CD14-positive monocyte (primary cell): ENCODE measurements at regions not wholly inside any gene's neighbourhood (a gene's known extent, or its start where the extent isn't known, plus 50 kb on each side); places are given as distances from the start of the nearest gene placed in this dataset.

Experiments used
- DNase-seq, 3 donors: peaks; one replicate each; pipeline ENCODE4 v3.0.0-alpha.2; 2011 to 2022
- H2AFZ ChIP-seq: 2 replicates; pipeline ENCODE4 v1.6.0; 2012; ENCODE audit warnings: mild to moderate bottlenecking, low read depth, low read length, inconsistent platforms; ENCODE audit not compliant: insufficient read depth, poor library complexity, severe bottlenecking
- H3K27ac ChIP-seq, 2 donors: 1 replicate in 1 of 2; 2 replicates in 1 of 2; pipeline ENCODE4 v1.5.1; 2012 to 2013; ENCODE audit warnings: low read length in 2 of 2, control low read depth in 1 of 2, inconsistent platforms in 1 of 2, low read depth in 1 of 2, mild to moderate bottlenecking in 1 of 2
- H3K27me3 ChIP-seq, 2 donors: one replicate each; pipeline versions ENCODE4 v1.6.0 to v1.6.1; 2011 to 2013; ENCODE audit warnings: low read length in 2 of 2; ENCODE audit not compliant: control insufficient read depth in 2 of 2, insufficient read depth in 2 of 2
- H3K36me3 ChIP-seq, 2 donors: replicated peaks in 1 of 2; 1 replicate in 1 of 2; 2 replicates in 1 of 2; pipeline versions ENCODE4 v1.5.1 to v1.6.1; 2012 to 2013; ENCODE audit warnings: low read length in 2 of 2, control low read depth in 1 of 2, inconsistent platforms in 1 of 2, mild to moderate bottlenecking in 1 of 2; ENCODE audit not compliant: insufficient read depth in 2 of 2, control insufficient read depth in 1 of 2
- H3K4me1 ChIP-seq, 2 donors: 1 replicate in 1 of 2; 2 replicates in 1 of 2; pipeline versions ENCODE4 v1.5.1 to v1.6.1; 2012 to 2013; ENCODE audit warnings: low read length in 2 of 2, control low read depth in 1 of 2, inconsistent platforms in 1 of 2, mild to moderate bottlenecking in 1 of 2, moderate library complexity in 1 of 2; ENCODE audit not compliant: insufficient read depth in 2 of 2, control insufficient read depth in 1 of 2
- H3K4me2 ChIP-seq: replicated peaks from 2 replicates; pipeline ENCODE3; 2012; ENCODE audit warnings: low read length, moderate library complexity, mild to moderate bottlenecking; ENCODE audit not compliant: poor library complexity, severe bottlenecking; ENCODE audit errors: extremely low read depth
- H3K4me3 ChIP-seq, 3 experiments: fragments of 200-600 bp in 1 of 3; sonication (generic) in 1 of 3; replicated peaks in 1 of 3; 1 replicate in 2 of 3; 2 replicates in 1 of 3; pipeline ENCODE4 v1.5.1; 2011 to 2013; ENCODE audit warnings: low read length in 3 of 3, mild to moderate bottlenecking in 3 of 3, control low read depth in 2 of 3, low read depth in 2 of 3, inconsistent platforms in 1 of 3, moderate library complexity in 1 of 3
- H3K79me2 ChIP-seq: 2 replicates; pipeline ENCODE4 v1.6.0; 2012; ENCODE audit warnings: mild to moderate bottlenecking, control low read depth, inconsistent platforms, low read length, moderate library complexity; ENCODE audit not compliant: insufficient read depth
- H3K9ac ChIP-seq: 2 replicates; pipeline ENCODE4 v1.6.0; 2017; ENCODE audit warnings: low read length, mild to moderate bottlenecking; ENCODE audit not compliant: insufficient read depth, poor library complexity, severe bottlenecking
- H3K9me3 ChIP-seq, 2 donors: replicated peaks in 1 of 2; 1 replicate in 1 of 2; 2 replicates in 1 of 2; pipeline versions ENCODE4 v1.5.1 to v1.6.1; 2012 to 2013; ENCODE audit warnings: low read length in 2 of 2, control low read depth in 1 of 2; ENCODE audit not compliant: control insufficient read depth in 1 of 2, insufficient read depth in 1 of 2
- H4K20me1 ChIP-seq: 2 replicates; pipeline ENCODE4 v1.6.0; 2012; ENCODE audit warnings: mild to moderate bottlenecking, low read length, control low read depth, moderate library complexity; ENCODE audit not compliant: insufficient read depth
- H3K27ac Mint-ChIP-seq, 7 donors: one replicate each; pipeline ENCODE4 v1.8.0; 2020; ENCODE audit warnings: mild to moderate bottlenecking in 7 of 7, mixed read lengths in 7 of 7, moderate library complexity in 6 of 7, inconsistent platforms in 2 of 7
- H3K27me3 Mint-ChIP-seq, 3 donors: one replicate each; pipeline ENCODE4 v1.8.0; 2021 to 2022; ENCODE audit warnings: low read depth in 3 of 3, mild to moderate bottlenecking in 3 of 3, mixed read lengths in 3 of 3, moderate library complexity in 3 of 3, inconsistent platforms in 1 of 3
- H3K36me3 Mint-ChIP-seq, 2 donors: one replicate each; pipeline ENCODE4 v1.8.0; 2020; ENCODE audit warnings: mixed read lengths in 2 of 2, inconsistent platforms in 1 of 2, mild to moderate bottlenecking in 1 of 2
- H3K4me1 Mint-ChIP-seq: one replicate; pipeline ENCODE4 v1.8.0; 2020; ENCODE audit warnings: mild to moderate bottlenecking, mixed read lengths
- H3K4me3 Mint-ChIP-seq, 2 donors: one replicate each; pipeline ENCODE4 v1.8.0; 2020; ENCODE audit warnings: mild to moderate bottlenecking in 2 of 2, mixed read lengths in 2 of 2, moderate library complexity in 1 of 2
- H3K9me3 Mint-ChIP-seq, 7 donors: one replicate each; pipeline ENCODE4 v1.8.0; 2020 to 2022; ENCODE audit warnings: mixed read lengths in 7 of 7, mild to moderate bottlenecking in 6 of 7, moderate library complexity in 6 of 7, inconsistent platforms in 2 of 7
- CTCF ChIP-seq: fragments of 200-600 bp; IDR thresholded peaks from one replicate; pipeline ENCODE4 v1.8.0; 2022; ENCODE audit warnings: antibody characterized with exemption, mild to moderate bottlenecking
- WGBS: methylation state at CpG from one replicate; pipeline ENCODE4 v1.1.5; 2013; ENCODE audit warnings: missing lambda C conversion rate; ENCODE audit not compliant: insufficient coverage; 5-methylcytosine and 5-hydroxymethylcytosine counted together
- intact Hi-C, 2 donors: fragments of 100-400 bp; cut with micrococcal nuclease; formaldehyde crosslinking; loops; one replicate each; pipeline versions ENCODE4 v1.15.0 to v1.15.1; 2023

- H3K9me3 ChIP-seq = no peaks in the 10 kb centered on the region
These were observed 86.9 kb upstream of the SIMC1 start for GRCh38 chr5:176151281-176151680.

GRCh38 chr5:176152191-176152929, 85.9 kb upstream of the SIMC1 start:
- Histone ChIP-seq H2AFZ (no peak overlapping the region), H4K20me1 (no peaks in the 10 kb centered on the region), H3K27me3 (peaks cover 0 to 2% of the 10 kb centered on the region in 2 donors), H3K79me2 (no peaks in the 10 kb centered on the region), H3K4me1 (no peaks in the 10 kb centered on the region), H3K4me2 (no peak overlapping the region), H3K4me3 (no peak overlapping the region), H3K27ac (no peak overlapping the region), H3K36me3 (no peaks in the 10 kb centered on the region), H3K9me3 (no peaks in the 10 kb centered on the region), H3K9ac (no peak overlapping the region)
- Mint-ChIP-seq H3K4me1 (no peaks in the 10 kb centered on the region), H3K27me3 (peaks cover 7 to 11% (median 8%) of the 10 kb centered on the region in 3 donors), H3K36me3 (no peaks in the 10 kb centered on the region), H3K27ac (no peak overlapping the region), H3K4me3 (no peak overlapping the region), H3K9me3 (no peaks in the 10 kb centered on the region)
- no peak for DNase-seq
- WGBS = 90% methylated on average over 9 of the region's 13 CpGs
- intact Hi-C loops = no loop called here
- TF ChIP-seq CTCF = no peak

More at GRCh38 chr5:176151281-176151680, 86.9 kb upstream of the SIMC1 start:
- no peak for TF ChIP-seq CTCF
- Mint-ChIP-seq H3K9me3 (no peaks in the 10 kb centered on the region), H3K4me3 (no peak overlapping the region), H3K4me1 (no peaks in the 10 kb centered on the region), H3K27ac (no peak overlapping the region), H3K27me3 (peaks cover 7 to 8% (median 8%) of the 10 kb centered on the region in 3 donors), H3K36me3 (no peaks in the 10 kb centered on the region)
- H3K4me3 ChIP-seq = no peak overlapping the region
- peaks cover 5 to 6% of the 10 kb centered on the region in 2 donors for H3K27me3 ChIP-seq
- H3K9ac ChIP-seq = no peak overlapping the region
- intact Hi-C loops = no loop called here
- no peaks in the 10 kb centered on the region for H3K36me3 ChIP-seq
- H2AFZ ChIP-seq = no peak overlapping the region
- H3K4me2 ChIP-seq = no peak overlapping the region
- DNase-seq = no peak
- no peak overlapping the region for H3K27ac ChIP-seq
- 87% methylated on average over 7 of the region's 9 CpGs for WGBS
- H3K4me1 ChIP-seq = no peaks in the 10 kb centered on the region
- no peaks in the 10 kb centered on the region for H3K79me2 ChIP-seq
- no peaks in the 10 kb centered on the region for H4K20me1 ChIP-seq
